Calu3 (cell line): ENCODE measurements at regions not wholly inside any gene's neighbourhood (a gene's known extent, or its start where the extent isn't known, plus 50 kb on each side); places are given as distances from the start of the nearest gene placed in this dataset.

Experiments
- BruUV-seq: library from RNA; stranded (reverse); fragments of 400-500 nt; replicated peaks from 2 replicates; lab custom pipeline; 2021; lab: Mats Ljungman, UMichigan
- CTCF ChIA-PET: fragments of 300-600 bp; sonication (Branson Sonifier 250); formaldehyde crosslinking; loops from one replicate; lab custom pipeline; 2022; ENCODE audit warnings: antibody characterized with exemption; lab: Charles Lee
- DNase-seq: peaks from one replicate; pipeline ENCODE4 v3.0.0; 2022
- H3K27ac Mint-ChIP-seq: one replicate; pipeline ENCODE4 v1.8.0; 2022; ENCODE audit warnings: mixed read lengths; ENCODE audit not compliant: unreplicated experiment
- H3K27me3 Mint-ChIP-seq: one replicate; pipeline ENCODE4 v1.8.0; 2022; ENCODE audit warnings: mixed read lengths; ENCODE audit not compliant: unreplicated experiment
- H3K36me3 Mint-ChIP-seq: one replicate; pipeline ENCODE4 v1.8.0; 2022; ENCODE audit warnings: mild to moderate bottlenecking, moderate library complexity, mixed read lengths; ENCODE audit not compliant: insufficient read depth, unreplicated experiment
- H3K4me1 Mint-ChIP-seq: one replicate; pipeline ENCODE4 v1.8.0; 2022; ENCODE audit warnings: mild to moderate bottlenecking, low read depth, mixed read lengths; ENCODE audit not compliant: unreplicated experiment
- H3K4me3 Mint-ChIP-seq: one replicate; pipeline ENCODE4 v1.8.0; 2022; ENCODE audit warnings: mild to moderate bottlenecking, low read depth, moderate library complexity, mixed read lengths; ENCODE audit not compliant: unreplicated experiment
- H3K9me3 Mint-ChIP-seq: one replicate; pipeline ENCODE4 v1.8.0; 2022; ENCODE audit warnings: low read depth, mixed read lengths; ENCODE audit not compliant: unreplicated experiment
- CTCF ChIP-seq: fragments of 200-600 bp; IDR thresholded peaks from one replicate; pipeline ENCODE4 v1.8.0; 2022; ENCODE audit warnings: antibody characterized with exemption; ENCODE audit not compliant: unreplicated experiment
- intact Hi-C: fragments of 100-400 bp; cut with micrococcal nuclease; formaldehyde crosslinking; loops from one replicate; pipeline ENCODE4 v1.10.0; 2022; ENCODE audit not compliant: unreplicated experiment

GRCh38 chr4:27343411-27343810 lies 482.8 kb downstream of the STIM2 start:
- intact Hi-C loops: no loop called here
- H3K9me3 Mint-ChIP-seq: peaks cover 3% of the 10 kb centered on the region
- H3K36me3 Mint-ChIP-seq: no peaks in the 10 kb centered on the region

GRCh38 chr4:27350161-27350560 lies 489.5 kb downstream of the STIM2 start:
- intact Hi-C loops: loop anchor here (10.0 kb wide), 1 partner anchor 285 kb away; no protein-coding TSS in a partner anchor
- TF ChIP-seq CTCF: no peak
- Mint-ChIP-seq H3K36me3 (no peaks in the 10 kb centered on the region), H3K27ac (peak overlapping the region; percentile 4), H3K4me1 (peaks cover 20% of the 10 kb centered on the region), H3K9me3 (peaks cover 3% of the 10 kb centered on the region), H3K4me3 (no peak overlapping the region), H3K27me3 (no peaks in the 10 kb centered on the region)
- DNase-seq: no peak
- CTCF ChIA-PET: no interaction called here
- no TSS peak for BruUV-seq

More at GRCh38 chr4:27343411-27343810, 482.8 kb downstream of the STIM2 start:
- no peaks in the 10 kb centered on the region for H3K27me3 Mint-ChIP-seq
- no peak overlapping the region for H3K4me3 Mint-ChIP-seq
- no peak overlapping the region for H3K27ac Mint-ChIP-seq
- H3K4me1 Mint-ChIP-seq: peaks cover 4% of the 10 kb centered on the region
- no peak for TF ChIP-seq CTCF
- no peak for DNase-seq
- no TSS peak for BruUV-seq
- CTCF ChIA-PET: no interaction called here

- DNase-seq: no peak
- no peaks in the 10 kb centered on the region for H3K36me3 Mint-ChIP-seq
- no TSS peak for BruUV-seq
- no peak for TF ChIP-seq CTCF
- H3K27me3 Mint-ChIP-seq: no peaks in the 10 kb centered on the region
- intact Hi-C loops: loop anchor here (10.0 kb wide), 1 partner anchor 278 kb away; no protein-coding TSS in a partner anchor
- H3K27ac Mint-ChIP-seq: no peak overlapping the region
- no peaks in the 10 kb centered on the region for H3K4me1 Mint-ChIP-seq
- H3K4me3 Mint-ChIP-seq: no peak overlapping the region
- CTCF ChIA-PET: no interaction called here
- H3K9me3 Mint-ChIP-seq: no peaks in the 10 kb centered on the region
These were observed 496.6 kb downstream of the STIM2 start for GRCh38 chr4:27357283-27357682.

GRCh38 chr4:27358269-27358668 lies 497.6 kb downstream of the STIM2 start:
- H3K27me3 Mint-ChIP-seq: no peaks in the 10 kb centered on the region
- CTCF ChIA-PET: no interaction called here
- H3K4me3 Mint-ChIP-seq: no peak overlapping the region
- H3K9me3 Mint-ChIP-seq: no peaks in the 10 kb centered on the region
- DNase-seq: no peak
- no peak for TF ChIP-seq CTCF
- H3K27ac Mint-ChIP-seq: no peak overlapping the region
- intact Hi-C loops: loop anchor here (10.0 kb wide), 1 partner anchor 277 kb away; no protein-coding TSS in a partner anchor
- H3K36me3 Mint-ChIP-seq: no peaks in the 10 kb centered on the region
- no TSS peak for BruUV-seq
- no peaks in the 10 kb centered on the region for H3K4me1 Mint-ChIP-seq
